Erythroblast (primary cell): ENCODE measurements at regions not wholly inside any gene's neighbourhood (a gene's known extent, or its start where the extent isn't known, plus 50 kb on each side); places are given as distances from the start of the nearest gene placed in this dataset.

ENCODE experiments used
- GATA1 ChIP-seq: IDR thresholded peaks from 2 replicates; pipeline ENCODE4 v1.6.1; 2011; ENCODE audit warnings: low read depth, mild to moderate bottlenecking, control low read depth, low read length, moderate library complexity
- POLR2A ChIP-seq: IDR thresholded peaks from 2 replicates; pipeline ENCODE4 v1.6.1; 2011; ENCODE audit warnings: mild to moderate bottlenecking, low read length

DNA sequence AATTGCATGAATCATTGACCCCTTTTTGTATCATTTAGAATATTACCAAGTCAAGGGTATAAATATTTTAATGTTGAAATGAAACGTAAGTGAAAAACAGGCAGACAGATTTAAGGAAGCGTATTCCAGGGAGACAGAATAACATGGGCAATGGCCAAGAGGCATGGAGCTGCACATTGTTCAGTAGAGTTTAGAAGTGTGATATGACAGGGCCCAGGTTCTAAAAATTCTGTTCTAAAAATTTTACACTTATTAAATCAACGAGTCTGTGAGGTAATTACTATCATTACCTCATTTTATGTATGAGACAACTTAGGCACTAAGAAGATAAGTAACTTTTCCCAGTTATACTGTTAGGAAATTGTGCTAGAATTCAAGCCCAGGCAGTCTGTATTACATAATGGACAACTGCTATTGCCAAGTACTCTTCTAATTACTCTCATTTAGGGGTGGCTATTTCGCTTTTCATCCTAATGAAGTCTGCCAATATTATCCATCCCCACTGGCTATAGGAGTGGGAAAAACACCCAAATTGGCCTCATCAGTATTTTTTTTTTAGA lies 103.2 kb upstream of the NAV3 start:
- TF ChIP-seq POLR2A (no peak), GATA1 (no peak)
